ENCODE measurements at regions not wholly inside any gene's neighbourhood (a gene's known extent, or its start where the extent isn't known, plus 50 kb on each side); places are given as distances from the start of the nearest gene placed in this dataset.

DNA sequence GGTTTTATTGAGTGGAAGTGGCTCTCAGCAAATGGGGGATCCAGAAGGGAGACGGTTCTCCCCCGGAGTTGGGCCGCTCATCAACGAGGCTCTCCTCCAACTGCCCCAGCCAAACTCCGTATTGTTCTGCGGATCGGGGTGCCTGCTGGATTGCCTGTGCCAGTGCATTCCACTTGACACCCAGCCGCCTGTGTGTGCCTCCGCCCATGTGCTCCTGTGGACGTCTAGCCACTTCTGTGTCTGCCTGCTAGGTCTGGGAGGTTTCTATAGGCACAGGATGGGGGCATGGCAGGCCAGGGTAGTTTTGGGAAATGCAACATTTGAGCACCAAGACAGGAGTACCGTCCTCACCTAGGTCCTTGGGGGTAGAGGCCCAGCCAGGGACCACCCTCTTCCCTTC is 225.7 kb upstream of the AMIGO2 start:
- no peak for DNase-seq

GRCh38 chr12:47303995-47304560 is 224.3 kb upstream of the AMIGO2 start:
- DNase-seq, result no peak

DNA sequence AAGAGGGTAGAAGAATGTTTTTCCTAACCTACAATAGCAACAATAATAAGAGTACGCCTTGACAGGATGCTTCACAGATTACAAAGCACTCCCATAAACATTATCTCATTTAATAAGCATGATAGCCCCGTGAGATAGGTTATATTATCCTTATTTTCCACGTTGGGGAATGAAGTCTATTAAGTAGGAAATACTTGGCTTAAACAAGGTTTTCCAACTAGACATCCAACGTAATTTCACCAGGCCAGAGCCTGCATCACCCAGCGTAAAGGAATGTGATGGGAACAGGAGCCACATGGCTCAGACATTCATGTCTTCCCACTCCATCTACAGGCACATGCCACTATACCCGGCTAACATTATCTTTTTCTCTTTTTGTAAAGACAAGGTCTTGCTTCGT is 223.4 kb upstream of the AMIGO2 start:
- DNase-seq, result no peak

GRCh38 chr12:47302111-47302671 is 222.4 kb upstream of the AMIGO2 start:
- DNase-seq, result no peak

DNA sequence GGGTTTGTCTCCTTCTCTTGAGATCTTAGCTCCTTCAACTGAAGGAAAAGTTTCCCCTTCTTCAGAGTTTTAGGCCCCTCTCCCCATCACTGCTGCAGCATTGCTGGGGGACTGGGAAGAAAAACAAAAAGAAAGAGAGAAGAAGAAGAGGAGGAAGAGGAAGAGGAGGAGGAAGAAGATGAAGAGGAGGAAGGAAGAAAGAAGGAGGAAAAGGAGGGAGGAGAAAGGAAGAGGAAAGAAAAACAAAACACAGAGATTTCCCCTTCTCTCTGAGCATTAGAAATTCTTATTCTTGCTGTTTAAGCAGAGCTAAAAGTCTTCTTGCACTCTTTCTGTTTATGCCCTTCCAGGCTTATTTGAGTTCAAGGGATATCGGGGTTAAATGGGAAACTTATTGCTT is 219.8 kb upstream of the AMIGO2 start:
- no peak for DNase-seq

DNA sequence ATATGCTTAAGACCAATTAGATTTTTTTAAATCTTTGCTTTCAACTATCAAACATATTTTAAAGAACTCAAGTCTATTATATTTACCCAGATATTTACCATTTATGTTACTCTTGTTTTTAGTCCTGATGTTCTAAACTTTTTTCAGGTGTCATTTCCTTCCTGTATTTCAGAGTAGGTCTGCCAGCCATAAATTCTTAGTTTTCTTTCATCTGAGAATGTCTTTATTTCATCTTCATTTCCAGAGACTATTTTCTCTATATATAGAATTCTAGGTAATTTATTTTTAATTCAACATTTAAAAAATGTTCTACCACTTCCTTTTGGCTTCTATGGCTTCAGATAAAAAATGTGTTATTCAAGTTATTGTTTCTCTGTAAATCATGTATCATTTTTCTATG is 218.2 kb upstream of the AMIGO2 start:
- no peak for DNase-seq

DNA sequence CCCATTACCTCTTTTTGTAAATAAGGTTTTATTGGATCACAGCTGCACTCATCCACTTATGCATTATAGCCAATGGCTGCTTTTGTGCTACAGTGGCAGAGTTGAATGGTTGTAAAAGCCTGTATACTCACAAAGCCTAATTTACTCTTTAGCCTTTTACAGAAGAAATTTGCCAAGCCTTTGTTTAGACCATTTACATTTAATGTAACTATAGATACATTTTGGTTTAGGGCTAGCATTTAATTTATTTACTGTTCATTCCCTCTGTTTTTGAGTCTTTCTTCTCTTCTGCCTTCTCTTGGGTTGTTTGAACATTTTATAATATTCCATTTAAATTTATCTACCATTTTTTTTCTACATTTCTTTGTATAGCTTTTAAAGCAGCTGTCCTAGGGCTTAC is 217.1 kb upstream of the AMIGO2 start:
- DNase-seq, result peak; percentile 68

DNA sequence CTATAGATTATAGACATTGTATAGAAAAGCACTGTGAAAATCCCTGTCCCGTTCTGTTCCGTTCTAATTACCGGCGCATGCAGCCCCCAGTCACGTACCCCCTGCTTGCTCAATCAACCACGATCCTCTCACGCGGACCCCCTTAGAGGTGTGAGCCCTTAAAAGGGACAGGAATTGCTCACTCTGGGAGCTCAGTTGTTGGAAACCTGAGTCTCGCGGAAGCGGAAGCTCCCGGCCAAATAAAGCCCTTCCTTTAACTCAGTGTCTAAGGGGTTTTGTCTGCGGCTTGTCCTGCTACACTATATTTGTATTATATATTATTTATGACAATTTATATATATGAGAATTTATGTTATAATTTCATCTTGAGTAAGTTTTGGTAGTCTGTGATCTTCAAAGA is 213.6 kb upstream of the AMIGO2 start:
- DNase-seq, result no peak

DNA sequence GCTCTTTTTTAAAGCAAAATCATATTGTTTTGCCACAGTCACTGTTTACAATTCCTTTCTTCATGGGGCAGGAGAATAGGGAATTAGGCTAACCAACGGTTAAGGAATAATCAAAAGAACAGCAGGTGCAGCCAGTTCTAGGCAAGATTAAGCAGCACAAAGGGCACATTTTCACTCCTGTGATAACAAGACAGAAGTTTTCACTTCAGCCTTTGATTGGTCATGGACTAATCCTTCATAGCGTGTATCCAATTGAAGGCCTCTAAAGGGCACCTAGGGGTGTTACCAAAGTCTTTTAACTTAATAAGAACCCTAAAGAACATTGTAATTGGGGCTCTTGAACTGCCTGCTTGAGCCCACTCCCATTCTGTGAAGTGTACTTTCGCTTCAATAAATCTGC is 206.9 kb upstream of the AMIGO2 start:
- DNase-seq, result peak; percentile 86
